ENCODE measurements at regions not wholly inside any gene's neighbourhood (a gene's known extent, or its start where the extent isn't known, plus 50 kb on each side); places are given as distances from the start of the nearest gene placed in this dataset.

DNA sequence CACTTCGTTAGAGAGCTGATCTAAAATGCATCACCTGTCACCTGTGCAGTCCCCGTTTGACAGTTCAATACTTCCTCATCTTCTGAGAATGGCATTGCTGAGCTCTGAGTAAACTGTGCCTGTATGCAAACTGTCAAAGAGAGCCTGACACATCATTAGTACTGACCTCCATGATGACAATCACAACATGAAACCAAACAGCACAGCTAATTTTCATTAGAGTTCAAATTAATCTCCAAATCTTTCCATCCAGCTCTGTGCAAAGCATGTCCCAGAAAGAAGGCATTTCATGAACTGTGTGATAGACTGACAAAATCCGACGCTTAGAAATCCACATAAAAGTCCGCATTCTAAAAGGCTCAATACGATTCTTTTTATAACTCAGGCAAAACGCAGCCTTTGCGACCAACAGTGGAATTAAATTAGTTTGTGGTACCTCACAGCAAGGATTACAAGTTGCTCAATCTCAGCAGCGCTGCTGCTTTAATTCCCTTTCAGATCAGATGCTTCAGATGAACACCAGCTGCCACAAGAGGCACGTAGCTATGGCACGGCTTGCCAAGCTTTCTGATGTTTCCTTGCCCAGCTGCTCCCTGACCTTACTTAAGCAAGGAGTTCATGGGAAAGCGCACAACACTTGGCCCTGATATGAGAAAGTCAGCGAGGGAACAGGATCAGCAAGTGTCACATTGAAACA, 765.5 kb upstream of the PRMT6 start:
- no TSS peak for BruUV-seq (replicated peaks)
- Histone ChIP-seq H3K36me3 (ENCODE audit: insufficient read depth, low read length, poor library complexity, severe bottlenecking) (no peaks in the 10 kb centered on the region), H3K4me3 (ENCODE audit: low read depth, low read length, poor library complexity, severe bottlenecking) (no peak overlapping the region), H3K27me3 (replicated peaks; ENCODE audit: insufficient read depth, low read depth, low read length, poor library complexity) (no peaks in the 10 kb centered on the region), H3K9me3 (ENCODE audit: low read depth, low read length, poor library complexity, severe bottlenecking) (no peaks in the 10 kb centered on the region), H3K27ac (ENCODE audit: low read depth, low read length, poor library complexity, severe bottlenecking) (no peak overlapping the region), H3K4me1 (ENCODE audit: insufficient read depth, low read length, poor library complexity, severe bottlenecking) (no peaks in the 10 kb centered on the region)
- TF ChIP-seq, protein P1, sequence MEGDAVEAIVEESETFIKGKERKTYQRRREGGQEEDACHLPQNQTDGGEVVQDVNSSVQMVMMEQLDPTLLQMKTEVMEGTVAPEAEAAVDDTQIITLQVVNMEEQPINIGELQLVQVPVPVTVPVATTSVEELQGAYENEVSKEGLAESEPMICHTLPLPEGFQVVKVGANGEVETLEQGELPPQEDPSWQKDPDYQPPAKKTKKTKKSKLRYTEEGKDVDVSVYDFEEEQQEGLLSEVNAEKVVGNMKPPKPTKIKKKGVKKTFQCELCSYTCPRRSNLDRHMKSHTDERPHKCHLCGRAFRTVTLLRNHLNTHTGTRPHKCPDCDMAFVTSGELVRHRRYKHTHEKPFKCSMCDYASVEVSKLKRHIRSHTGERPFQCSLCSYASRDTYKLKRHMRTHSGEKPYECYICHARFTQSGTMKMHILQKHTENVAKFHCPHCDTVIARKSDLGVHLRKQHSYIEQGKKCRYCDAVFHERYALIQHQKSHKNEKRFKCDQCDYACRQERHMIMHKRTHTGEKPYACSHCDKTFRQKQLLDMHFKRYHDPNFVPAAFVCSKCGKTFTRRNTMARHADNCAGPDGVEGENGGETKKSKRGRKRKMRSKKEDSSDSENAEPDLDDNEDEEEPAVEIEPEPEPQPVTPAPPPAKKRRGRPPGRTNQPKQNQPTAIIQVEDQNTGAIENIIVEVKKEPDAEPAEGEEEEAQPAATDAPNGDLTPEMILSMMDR (conservative IDR thresholded peaks at IDR 0.05; ENCODE audit: low read depth, low read length), result no peak
- no peak for TF ChIP-seq EZH2 (IDR thresholded peaks at IDR 0.05; ENCODE audit: borderline replicate concordance, low read depth, low read length, poor library complexity, severe bottlenecking)
- POLR2A ChIA-PET (ENCODE audit: low non-redundant PET), result no interaction called here
- intact Hi-C loops (cut with micrococcal nuclease; ENCODE audit: unreplicated experiment), result no loop called here
- CTCF ChIA-PET, result no interaction called here
- peak; percentile 27 for DNase-seq (ENCODE audit: low spot score)

DNA sequence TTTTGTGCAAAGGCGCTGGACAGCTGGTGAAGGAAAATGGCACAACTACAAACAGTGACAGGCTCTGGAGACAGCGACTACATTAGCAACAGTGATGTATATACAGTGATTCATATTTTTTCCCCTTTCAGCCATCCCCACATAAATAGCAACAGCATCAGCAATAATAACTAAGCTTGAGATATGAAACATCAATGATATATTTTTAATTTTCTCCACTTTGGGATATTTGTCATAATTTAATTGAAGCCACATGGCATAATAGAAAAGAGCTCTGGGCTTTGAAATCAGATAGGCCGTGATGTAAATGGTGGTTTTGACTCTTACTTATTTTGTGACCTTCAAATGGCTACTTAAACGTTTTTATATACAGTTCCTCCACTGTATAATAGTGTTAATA, 764.3 kb upstream of the PRMT6 start:
- ChIA-PET POLR2A (ENCODE audit: low non-redundant PET) (no interaction called here), CTCF (no interaction called here)
- Histone ChIP-seq H3K4me3 (ENCODE audit: low read depth, low read length, poor library complexity, severe bottlenecking) (no peak overlapping the region), H3K27ac (ENCODE audit: low read depth, low read length, poor library complexity, severe bottlenecking) (no peak overlapping the region), H3K36me3 (ENCODE audit: insufficient read depth, low read length, poor library complexity, severe bottlenecking) (no peaks in the 10 kb centered on the region), H3K9me3 (ENCODE audit: low read depth, low read length, poor library complexity, severe bottlenecking) (no peaks in the 10 kb centered on the region), H3K27me3 (replicated peaks; ENCODE audit: insufficient read depth, low read depth, low read length, poor library complexity) (no peaks in the 10 kb centered on the region), H3K4me1 (ENCODE audit: insufficient read depth, low read length, poor library complexity, severe bottlenecking) (no peaks in the 10 kb centered on the region)
- no peak for TF ChIP-seq EZH2 (IDR thresholded peaks at IDR 0.05; ENCODE audit: borderline replicate concordance, low read depth, low read length, poor library complexity, severe bottlenecking)
- TF ChIP-seq, protein P1 (conservative IDR thresholded peaks at IDR 0.05; ENCODE audit: low read depth, low read length), result no peak
- no peak for DNase-seq (ENCODE audit: low spot score)
- intact Hi-C loops (cut with micrococcal nuclease; ENCODE audit: unreplicated experiment), result no loop called here
- no TSS peak for BruUV-seq (replicated peaks)

DNA sequence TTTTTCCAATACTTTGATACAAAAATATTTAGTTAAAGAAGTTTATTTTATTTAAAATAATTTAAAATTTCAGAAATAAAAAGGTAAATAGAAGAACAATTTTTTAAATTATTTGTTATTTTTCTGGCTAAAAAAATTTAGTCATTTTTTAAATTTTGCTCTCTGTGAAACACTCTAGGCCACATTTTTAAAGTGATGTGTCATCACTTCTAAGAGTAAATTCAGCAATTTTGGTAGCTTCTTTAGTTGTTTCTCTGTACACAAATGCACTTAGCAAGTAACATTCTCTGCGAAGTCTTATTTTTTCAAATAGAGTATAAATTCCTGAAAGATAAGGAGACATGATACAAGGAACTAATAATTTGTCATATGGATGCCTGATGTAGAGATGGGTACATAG, 760.0 kb upstream of the PRMT6 start:
- H3K4me3 ChIP-seq (ENCODE audit: low read depth, low read length, poor library complexity, severe bottlenecking), result no peak overlapping the region
- no TSS peak for BruUV-seq (replicated peaks)
- no peaks in the 10 kb centered on the region for H3K27me3 ChIP-seq (replicated peaks; ENCODE audit: insufficient read depth, low read depth, low read length, poor library complexity)
- CTCF ChIA-PET, result no interaction called here
- POLR2A ChIA-PET (ENCODE audit: low non-redundant PET), result no interaction called here
- DNase-seq (ENCODE audit: low spot score), result no peak
- intact Hi-C loops (cut with micrococcal nuclease; ENCODE audit: unreplicated experiment), result no loop called here
- H3K4me1 ChIP-seq (ENCODE audit: insufficient read depth, low read length, poor library complexity, severe bottlenecking), result no peaks in the 10 kb centered on the region
- no peak overlapping the region for H3K27ac ChIP-seq (ENCODE audit: low read depth, low read length, poor library complexity, severe bottlenecking)
- TF ChIP-seq, protein P1 (conservative IDR thresholded peaks at IDR 0.05; ENCODE audit: low read depth, low read length), result no peak
- TF ChIP-seq EZH2 (IDR thresholded peaks at IDR 0.05; ENCODE audit: borderline replicate concordance, low read depth, low read length, poor library complexity, severe bottlenecking), result no peak
- no peaks in the 10 kb centered on the region for H3K36me3 ChIP-seq (ENCODE audit: insufficient read depth, low read length, poor library complexity, severe bottlenecking)
- H3K9me3 ChIP-seq (ENCODE audit: low read depth, low read length, poor library complexity, severe bottlenecking), result no peaks in the 10 kb centered on the region

Measured in A673 (cell line).